ENCODE measurements at regions not wholly inside any gene's neighbourhood (a gene's known extent, or its start where the extent isn't known, plus 50 kb on each side); places are given as distances from the start of the nearest gene placed in this dataset.

DNA sequence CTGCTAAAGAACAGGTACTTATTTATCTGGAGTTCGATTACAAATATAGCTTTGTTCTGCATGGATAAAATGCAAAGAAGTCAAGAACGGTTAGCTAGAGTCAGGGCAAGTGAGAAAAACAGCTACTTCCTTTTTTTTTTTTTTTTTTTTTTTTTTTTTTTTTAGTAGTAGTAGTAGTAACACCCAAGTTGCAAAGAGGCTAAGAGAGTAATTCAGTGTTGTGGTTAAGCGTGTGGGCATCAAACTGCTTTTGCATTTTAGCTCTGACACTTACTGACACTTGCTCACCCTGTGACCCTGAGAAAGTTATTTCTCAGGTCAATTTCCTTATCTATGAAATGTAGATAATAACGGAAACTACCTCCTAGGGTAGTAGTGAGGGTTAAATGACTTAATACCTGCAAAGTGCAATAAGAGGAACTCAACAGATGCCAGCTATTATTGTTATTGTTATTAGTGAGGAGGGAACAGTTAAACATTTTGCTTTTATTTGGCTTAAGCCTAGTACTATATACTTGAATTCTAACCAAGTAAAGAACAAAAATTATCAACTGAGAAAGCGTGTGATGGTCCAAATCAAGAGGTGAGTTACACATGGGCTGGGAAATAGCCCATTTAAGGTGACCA is 86.7 kb upstream of the BACH2 start:
- Histone ChIP-seq H3K9me2 (replicated peaks; ENCODE audit: insufficient read depth) (no peaks in the 10 kb centered on the region), H3K79me2 (no peaks in the 10 kb centered on the region), H3K27ac (no peak overlapping the region), H3K4me2 (no peak overlapping the region), H3K27me3 (peaks cover 20% of the 10 kb centered on the region), H3K36me3 (replicated peaks; ENCODE audit: insufficient read depth, low read depth) (no peaks in the 10 kb centered on the region), H2AFZ (no peak overlapping the region), H3K9me3 (ENCODE audit: low read depth) (no peaks in the 10 kb centered on the region), H3K4me3 (no peak overlapping the region), H3K4me1 (ENCODE audit: insufficient read depth) (peaks cover 3% of the 10 kb centered on the region), H4K20me1 (ENCODE audit: insufficient read depth, poor library complexity, severe bottlenecking) (no peaks in the 10 kb centered on the region)
- no peak for DNase-seq (ENCODE audit: low spot score)
- WGBS (ENCODE audit: low lambda C conversion rate, missing lambda C conversion rate): 60% methylated on average over 5 of the region's 5 CpGs
- TF ChIP-seq EZH2phosphoT487 (IDR thresholded peaks at IDR 0.05; ENCODE audit: low read depth, severe bottlenecking, unreplicated experiment) (no peak), EZH2 (IDR thresholded peaks at IDR 0.05; ENCODE audit: borderline replicate concordance) (no peak)
- TF ChIP-seq, protein P1, sequence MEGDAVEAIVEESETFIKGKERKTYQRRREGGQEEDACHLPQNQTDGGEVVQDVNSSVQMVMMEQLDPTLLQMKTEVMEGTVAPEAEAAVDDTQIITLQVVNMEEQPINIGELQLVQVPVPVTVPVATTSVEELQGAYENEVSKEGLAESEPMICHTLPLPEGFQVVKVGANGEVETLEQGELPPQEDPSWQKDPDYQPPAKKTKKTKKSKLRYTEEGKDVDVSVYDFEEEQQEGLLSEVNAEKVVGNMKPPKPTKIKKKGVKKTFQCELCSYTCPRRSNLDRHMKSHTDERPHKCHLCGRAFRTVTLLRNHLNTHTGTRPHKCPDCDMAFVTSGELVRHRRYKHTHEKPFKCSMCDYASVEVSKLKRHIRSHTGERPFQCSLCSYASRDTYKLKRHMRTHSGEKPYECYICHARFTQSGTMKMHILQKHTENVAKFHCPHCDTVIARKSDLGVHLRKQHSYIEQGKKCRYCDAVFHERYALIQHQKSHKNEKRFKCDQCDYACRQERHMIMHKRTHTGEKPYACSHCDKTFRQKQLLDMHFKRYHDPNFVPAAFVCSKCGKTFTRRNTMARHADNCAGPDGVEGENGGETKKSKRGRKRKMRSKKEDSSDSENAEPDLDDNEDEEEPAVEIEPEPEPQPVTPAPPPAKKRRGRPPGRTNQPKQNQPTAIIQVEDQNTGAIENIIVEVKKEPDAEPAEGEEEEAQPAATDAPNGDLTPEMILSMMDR (IDR thresholded peaks at IDR 0.05; ENCODE audit: poor library complexity): no peak

DNA sequence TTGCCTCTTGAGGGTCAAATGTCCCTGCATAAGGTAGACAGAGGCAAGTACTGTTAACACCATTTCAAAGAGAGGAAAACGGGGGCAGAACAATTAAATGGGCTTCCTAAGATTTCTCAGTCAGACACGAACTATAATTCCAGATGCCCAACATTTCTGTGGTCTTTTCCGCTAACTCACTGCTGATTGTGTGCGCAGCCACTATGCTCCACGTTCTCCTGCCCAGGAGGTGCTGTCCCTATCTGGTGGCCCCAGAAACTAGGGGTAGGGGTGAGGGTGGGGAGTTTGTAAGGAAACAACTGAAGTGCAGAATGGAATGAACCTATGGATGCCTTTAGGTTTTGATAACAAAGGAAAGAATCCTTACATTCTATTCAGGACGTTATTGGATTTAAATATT is 86.1 kb upstream of the BACH2 start:
- H3K27me3 ChIP-seq: peaks cover 16% of the 10 kb centered on the region
- no peaks in the 10 kb centered on the region for H3K9me3 ChIP-seq (ENCODE audit: low read depth)
- no peak overlapping the region for H2AFZ ChIP-seq
- no peak for DNase-seq (ENCODE audit: low spot score)
- no peak overlapping the region for H3K27ac ChIP-seq
- H3K4me1 ChIP-seq (ENCODE audit: insufficient read depth): peaks cover 3% of the 10 kb centered on the region
- H3K4me3 ChIP-seq: no peak overlapping the region
- TF ChIP-seq, protein P1 (IDR thresholded peaks at IDR 0.05; ENCODE audit: poor library complexity): no peak
- no peak for TF ChIP-seq EZH2phosphoT487 (IDR thresholded peaks at IDR 0.05; ENCODE audit: low read depth, severe bottlenecking, unreplicated experiment)
- TF ChIP-seq EZH2 (IDR thresholded peaks at IDR 0.05; ENCODE audit: borderline replicate concordance): no peak
- no peaks in the 10 kb centered on the region for H3K79me2 ChIP-seq
- no peaks in the 10 kb centered on the region for H4K20me1 ChIP-seq (ENCODE audit: insufficient read depth, poor library complexity, severe bottlenecking)
- WGBS (ENCODE audit: low lambda C conversion rate, missing lambda C conversion rate): 60% methylated on average over 6 of the region's 6 CpGs
- H3K9me2 ChIP-seq (replicated peaks; ENCODE audit: insufficient read depth): no peaks in the 10 kb centered on the region
- H3K36me3 ChIP-seq (replicated peaks; ENCODE audit: insufficient read depth, low read depth): no peaks in the 10 kb centered on the region
- H3K4me2 ChIP-seq: no peak overlapping the region

DNA sequence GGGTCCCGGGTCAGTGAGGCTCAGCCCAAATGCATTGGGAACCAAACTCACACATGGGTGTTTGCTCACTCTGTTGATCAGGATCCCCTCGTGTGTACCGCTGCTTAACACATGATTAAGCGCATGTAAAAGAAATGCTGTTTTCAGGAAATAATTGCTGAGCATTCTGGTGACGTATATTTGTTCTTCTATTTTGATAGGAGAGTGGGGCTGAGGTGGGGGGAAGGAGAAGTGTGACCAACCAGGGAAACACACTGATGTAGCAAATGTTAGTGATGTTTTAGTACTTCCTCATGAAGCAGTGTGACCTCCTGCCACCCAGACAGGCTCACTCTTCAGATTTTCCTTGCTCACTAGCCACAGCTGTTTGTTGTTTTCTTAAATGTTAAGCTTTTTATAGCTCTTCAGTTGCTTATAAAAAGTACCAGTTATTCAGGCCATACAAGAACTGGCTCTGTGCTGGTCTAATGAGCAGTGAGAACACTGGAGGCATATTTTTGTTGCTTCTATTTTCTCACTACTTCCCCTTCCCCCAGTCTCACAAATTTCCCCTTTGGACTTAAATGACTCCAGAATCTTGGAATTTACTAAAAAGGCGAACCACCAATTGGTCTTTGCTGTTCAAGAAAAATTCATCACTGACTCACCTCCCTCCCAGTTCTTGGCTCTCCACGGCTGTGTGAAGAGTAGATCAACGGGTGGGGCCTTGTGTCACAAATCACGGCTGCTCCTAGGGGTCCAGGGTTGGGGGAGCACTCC is 79.2 kb upstream of the BACH2 start:
- Histone ChIP-seq H4K20me1 (ENCODE audit: insufficient read depth, poor library complexity, severe bottlenecking) (no peaks in the 10 kb centered on the region), H3K36me3 (replicated peaks; ENCODE audit: insufficient read depth, low read depth) (no peaks in the 10 kb centered on the region), H3K4me2 (no peak overlapping the region), H3K27ac (no peak overlapping the region), H3K9me2 (replicated peaks; ENCODE audit: insufficient read depth) (no peaks in the 10 kb centered on the region), H3K4me1 (ENCODE audit: insufficient read depth) (no peaks in the 10 kb centered on the region), H3K27me3 (no peaks in the 10 kb centered on the region), H3K4me3 (no peak overlapping the region), H3K79me2 (no peaks in the 10 kb centered on the region), H2AFZ (no peak overlapping the region), H3K9me3 (ENCODE audit: low read depth) (no peaks in the 10 kb centered on the region)
- TF ChIP-seq, protein P1 (IDR thresholded peaks at IDR 0.05; ENCODE audit: poor library complexity): no peak
- TF ChIP-seq EZH2phosphoT487 (IDR thresholded peaks at IDR 0.05; ENCODE audit: low read depth, severe bottlenecking, unreplicated experiment) (no peak), EZH2 (IDR thresholded peaks at IDR 0.05; ENCODE audit: borderline replicate concordance) (no peak)
- WGBS (ENCODE audit: low lambda C conversion rate, missing lambda C conversion rate): 74% methylated on average over 9 of the region's 9 CpGs
- no peak for DNase-seq (ENCODE audit: low spot score)

All from hepatocyte (in vitro differentiated cells).